GM18519 (cell line): ENCODE measurements at regions not wholly inside any gene's neighbourhood (a gene's known extent, or its start where the extent isn't known, plus 50 kb on each side); places are given as distances from the start of the nearest gene placed in this dataset.
"Not testable (repeated sequence)": the region's sequence is repeated elsewhere in the genome, so short reads cannot be mapped to it uniquely, and the experiment has no call there.

ENCODE experiments used
- ATAC-seq: cut with Tn5 transposase; IDR thresholded peaks from one replicate; pipeline ENCODE4 v1.9.1; 2021; ENCODE audit warnings: mild to moderate bottlenecking, moderate library complexity; ENCODE audit not compliant: unreplicated experiment, low FRiP score

- ATAC-seq = not testable (repeated sequence)
Observed at GRCh38 chr9:78699217-78699616, 402.3 kb downstream of the PSAT1 start.

DNA sequence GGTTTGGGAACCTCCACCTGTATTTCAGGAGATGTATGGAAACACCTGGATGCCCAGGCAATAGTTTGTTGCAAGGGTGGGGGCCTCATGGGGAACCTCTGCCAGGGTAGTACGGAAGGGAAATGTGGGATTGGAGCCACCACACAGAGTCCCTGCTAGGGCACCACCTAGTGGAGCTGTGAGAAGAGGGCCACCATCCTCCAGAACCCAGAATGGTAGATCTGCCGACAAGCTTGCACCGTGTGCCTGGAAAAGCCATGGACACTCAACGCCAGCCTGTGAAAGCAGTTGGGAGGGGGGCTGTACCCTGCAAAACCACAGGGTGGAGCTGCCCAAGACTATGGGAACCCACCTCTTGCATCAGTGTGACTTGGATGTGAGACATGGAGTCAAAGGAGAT, 407.2 kb downstream of the PSAT1 start:
- ATAC-seq = not testable (repeated sequence)

DNA sequence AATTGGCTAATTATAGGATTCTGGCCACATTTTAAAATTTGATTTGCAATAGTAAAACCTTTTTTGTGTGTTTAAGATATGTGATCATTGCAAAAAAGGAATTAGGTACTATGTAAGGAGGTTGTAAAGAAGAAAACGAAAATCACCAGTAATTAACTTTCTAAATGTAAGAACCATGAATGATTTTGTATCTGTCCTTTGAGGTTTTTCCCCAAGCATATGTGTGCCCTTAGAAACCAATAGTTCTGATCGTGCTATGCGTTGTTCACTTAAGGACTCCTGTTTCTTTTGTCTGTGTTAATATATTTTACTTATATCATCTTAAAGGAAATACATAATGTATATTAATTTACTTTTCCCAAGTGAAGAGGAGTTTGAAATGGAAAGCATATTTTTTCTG, 410.2 kb downstream of the PSAT1 start:
- ATAC-seq = peak; percentile 26

DNA sequence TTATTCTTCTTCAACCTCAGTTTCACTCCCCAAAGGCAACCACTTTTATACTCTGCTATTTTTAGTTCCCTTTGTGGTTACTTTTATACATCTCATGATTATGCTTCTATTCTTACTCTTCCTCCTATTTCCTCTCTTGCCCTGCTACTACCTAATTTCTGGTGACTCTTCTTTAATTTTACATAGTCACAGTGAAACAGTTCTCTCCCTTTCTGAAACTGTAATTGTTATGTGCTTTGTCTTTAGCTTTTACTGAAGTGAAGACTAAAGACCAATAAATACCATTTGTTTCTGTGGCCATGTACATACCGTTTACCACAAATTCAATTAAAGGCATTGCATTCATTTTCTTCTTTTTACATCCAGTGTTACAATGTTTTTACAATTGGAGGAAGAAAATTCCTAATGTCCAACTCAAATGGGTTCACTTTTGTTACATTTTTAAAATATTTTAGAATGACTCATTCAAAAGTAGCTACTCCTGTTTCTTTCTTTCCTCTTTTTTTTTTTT, 410.6 kb downstream of the PSAT1 start:
- peak; percentile 99 for ATAC-seq

DNA sequence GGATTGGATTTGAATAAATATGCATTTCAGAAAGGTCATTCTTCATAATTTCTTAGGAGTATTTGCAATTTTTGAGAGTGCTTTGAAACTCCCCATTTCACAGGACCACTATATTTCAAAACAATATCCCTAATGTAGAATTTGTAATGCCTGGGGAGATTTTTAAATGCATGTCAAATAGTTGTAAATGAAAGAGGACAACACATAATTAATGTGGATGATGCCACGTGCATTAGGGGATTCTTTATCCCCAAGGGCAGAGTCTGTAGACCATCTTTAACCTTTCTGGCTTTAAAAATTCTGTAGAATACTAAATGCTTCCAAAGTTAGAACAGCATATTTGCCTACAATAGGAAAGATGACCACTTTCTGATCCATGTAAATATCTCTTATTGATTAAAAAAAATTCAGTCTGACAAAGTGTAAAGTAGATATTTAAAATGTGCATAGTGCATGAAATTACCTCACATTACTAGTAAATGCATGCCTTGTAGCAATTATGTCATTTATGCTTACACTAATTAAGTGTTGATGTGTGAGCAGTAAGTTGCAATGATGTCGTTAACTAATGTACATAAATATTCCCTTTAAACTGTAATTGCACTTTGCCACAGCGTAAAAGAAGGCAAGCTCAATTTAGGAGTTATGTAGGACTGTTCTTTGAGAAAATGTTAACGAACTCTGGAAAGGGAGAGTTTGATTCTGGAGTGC, 416.1 kb downstream of the PSAT1 start:
- no peak for ATAC-seq

DNA sequence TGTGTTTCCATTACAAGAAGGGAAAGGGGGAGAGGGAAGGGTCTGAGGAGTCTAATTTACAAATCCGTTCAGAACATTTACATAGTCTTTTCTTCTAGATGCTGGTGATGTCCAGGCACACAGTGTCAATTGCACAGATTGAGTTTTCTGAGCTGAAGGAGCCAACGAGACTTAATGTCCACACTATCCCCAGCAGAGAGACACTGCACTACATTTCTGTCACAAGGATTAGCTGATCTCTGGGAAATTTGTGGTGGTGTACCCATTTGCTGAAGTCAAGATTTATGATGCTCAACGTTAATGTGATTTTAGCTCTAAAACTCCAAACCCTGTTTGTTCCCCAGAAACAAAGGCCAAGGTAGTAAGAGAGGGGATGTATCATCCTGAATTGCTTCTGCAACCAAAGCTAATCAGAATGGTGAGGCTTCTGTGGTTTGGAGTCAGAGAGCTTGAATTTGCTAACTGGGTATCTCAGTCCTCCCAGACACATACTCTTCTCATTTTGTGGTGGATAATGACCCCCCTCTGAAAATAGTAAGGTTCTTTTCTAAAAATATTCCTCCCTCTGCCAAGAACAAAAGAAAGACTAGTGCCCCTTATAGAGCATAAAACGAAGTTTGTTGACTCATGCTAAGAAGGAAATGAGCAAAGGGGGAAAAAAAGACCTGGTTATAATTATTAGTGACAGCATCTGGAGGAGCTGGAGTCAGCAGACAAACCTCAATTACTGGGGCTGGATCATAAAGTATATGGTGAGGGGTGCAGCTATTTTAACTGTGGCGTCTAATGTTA, 416.9 kb downstream of the PSAT1 start:
- no peak for ATAC-seq

GRCh38 chr9:78714576-78714975, 417.7 kb downstream of the PSAT1 start:
- ATAC-seq = no peak

- ATAC-seq = not testable (repeated sequence)
Observed at GRCh38 chr9:78719029-78719428, 422.1 kb downstream of the PSAT1 start.

- ATAC-seq = no peak
Observed at GRCh38 chr9:78724896-78725295, 428.0 kb downstream of the PSAT1 start.

GRCh38 chr9:78725503-78725902, 428.6 kb downstream of the PSAT1 start:
- ATAC-seq = no peak

GRCh38 chr9:78745331-78745730, 448.4 kb downstream of the PSAT1 start:
- no peak for ATAC-seq

- ATAC-seq = no peak
Observed at GRCh38 chr9:78746010-78746409, 449.1 kb downstream of the PSAT1 start.

- no peak for ATAC-seq
Observed at GRCh38 chr9:78753039-78753438, 456.1 kb downstream of the PSAT1 start.

- peak; percentile 88 for ATAC-seq
Observed at GRCh38 chr9:78756813-78757510, 460.0 kb downstream of the PSAT1 start.

DNA sequence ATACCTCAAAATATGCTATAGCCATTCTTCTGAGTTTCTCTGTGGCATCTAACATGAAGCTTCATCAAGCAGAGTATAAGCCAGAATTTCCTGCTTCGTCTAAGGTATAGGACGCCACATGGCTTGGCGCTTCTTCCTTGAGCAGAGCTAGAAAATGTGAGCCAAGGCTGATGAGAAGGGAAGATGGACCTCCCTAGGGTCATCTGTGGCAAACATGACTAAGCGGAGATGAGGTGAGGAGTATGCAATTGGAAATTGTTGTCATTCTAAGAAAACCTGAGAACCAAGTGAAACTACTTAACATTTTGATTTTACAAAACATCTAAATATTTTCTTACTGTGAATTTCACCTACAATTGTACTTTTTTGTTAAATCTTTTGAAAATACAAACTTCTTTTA, 466.5 kb downstream of the PSAT1 start:
- ATAC-seq = no peak

DNA sequence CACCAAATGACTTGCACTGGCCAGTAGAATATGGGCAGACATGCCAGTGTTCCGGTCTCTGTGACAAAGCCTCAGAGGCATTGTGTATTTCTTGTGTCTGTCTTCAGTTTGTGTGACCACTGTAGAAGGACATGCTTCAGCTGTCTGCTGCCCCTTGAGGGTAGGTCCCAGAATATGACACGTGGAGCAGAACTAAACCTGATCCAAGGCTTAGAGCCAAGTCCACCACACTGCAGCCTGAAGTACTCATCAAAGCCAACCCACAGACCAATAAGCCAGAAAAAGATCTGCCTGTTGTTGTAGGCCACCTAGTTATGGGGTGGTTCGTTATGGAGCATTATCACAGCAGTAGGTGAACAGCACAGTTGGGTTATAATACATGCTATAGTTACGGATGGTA, 468.9 kb downstream of the PSAT1 start:
- no peak for ATAC-seq

- ATAC-seq = no peak
Observed at GRCh38 chr9:78767490-78767889, 470.6 kb downstream of the PSAT1 start.

GRCh38 chr9:78769690-78770089, 472.8 kb downstream of the PSAT1 start:
- ATAC-seq = no peak

- ATAC-seq = no peak
Observed at GRCh38 chr9:78775211-78775610, 478.3 kb downstream of the PSAT1 start.

- no peak for ATAC-seq
Observed at GRCh38 chr9:78775696-78776295, 478.9 kb downstream of the PSAT1 start.

GRCh38 chr9:78777747-78778146, 480.8 kb downstream of the PSAT1 start:
- ATAC-seq = no peak
